HCT116 (cell line): ENCODE measurements at regions not wholly inside any gene's neighbourhood (a gene's known extent, or its start where the extent isn't known, plus 50 kb on each side); places are given as distances from the start of the nearest gene placed in this dataset.

ENCODE experiments used
- EGR1 ChIP-seq: IDR thresholded peaks from 2 replicates; pipeline ENCODE4 v1.6.1; 2012; ENCODE audit warnings: low read depth
- EZH2 ChIP-seq: fragments of 200-600 bp; sonication (generic); IDR thresholded peaks from 2 replicates; pipeline ENCODE4 v1.6.1; 2017; ENCODE audit warnings: antibody characterized with exemption, mixed run types
- JUND ChIP-seq: IDR thresholded peaks from 2 replicates; pipeline ENCODE4 v1.6.1; 2012
- MAX ChIP-seq: IDR thresholded peaks from 2 replicates; pipeline ENCODE4 v1.6.1; 2012
- SIN3A ChIP-seq: IDR thresholded peaks from 2 replicates; pipeline ENCODE4 v1.6.1; 2012; ENCODE audit warnings: low read depth
- ZFX ChIP-seq: fragments of 450-650 bp; IDR thresholded peaks from 2 replicates; pipeline ENCODE4 v1.6.1; 2017
- TF ChIP-seq, protein P1 (sequence below), 3 experiments: fragments of 200-600 bp in 1 of 3; sonication (generic) in 1 of 3; IDR thresholded peaks in 2 of 3; conservative IDR thresholded peaks in 1 of 3; 2 replicates each; pipeline ENCODE4 v1.5.1; 2012 to 2017; ENCODE audit warnings: low read depth in 2 of 3, low read length in 2 of 3, antibody characterized with exemption in 1 of 3, borderline replicate concordance in 1 of 3, control low read depth in 1 of 3, mild to moderate bottlenecking in 1 of 3, mixed read lengths in 1 of 3, mixed run types in 1 of 3, moderate library complexity in 1 of 3; ENCODE audit not compliant: insufficient read depth in 1 of 3

GRCh38 chr20:30500829-30501440 is 756.5 kb upstream of the DEFB115 start:
- no peak for TF ChIP-seq EGR1
- TF ChIP-seq MAX = no peak
- TF ChIP-seq, protein P1, sequence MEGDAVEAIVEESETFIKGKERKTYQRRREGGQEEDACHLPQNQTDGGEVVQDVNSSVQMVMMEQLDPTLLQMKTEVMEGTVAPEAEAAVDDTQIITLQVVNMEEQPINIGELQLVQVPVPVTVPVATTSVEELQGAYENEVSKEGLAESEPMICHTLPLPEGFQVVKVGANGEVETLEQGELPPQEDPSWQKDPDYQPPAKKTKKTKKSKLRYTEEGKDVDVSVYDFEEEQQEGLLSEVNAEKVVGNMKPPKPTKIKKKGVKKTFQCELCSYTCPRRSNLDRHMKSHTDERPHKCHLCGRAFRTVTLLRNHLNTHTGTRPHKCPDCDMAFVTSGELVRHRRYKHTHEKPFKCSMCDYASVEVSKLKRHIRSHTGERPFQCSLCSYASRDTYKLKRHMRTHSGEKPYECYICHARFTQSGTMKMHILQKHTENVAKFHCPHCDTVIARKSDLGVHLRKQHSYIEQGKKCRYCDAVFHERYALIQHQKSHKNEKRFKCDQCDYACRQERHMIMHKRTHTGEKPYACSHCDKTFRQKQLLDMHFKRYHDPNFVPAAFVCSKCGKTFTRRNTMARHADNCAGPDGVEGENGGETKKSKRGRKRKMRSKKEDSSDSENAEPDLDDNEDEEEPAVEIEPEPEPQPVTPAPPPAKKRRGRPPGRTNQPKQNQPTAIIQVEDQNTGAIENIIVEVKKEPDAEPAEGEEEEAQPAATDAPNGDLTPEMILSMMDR (IDR thresholded peaks at IDR 0.05 in 2 of 3, conservative IDR thresholded peaks at IDR 0.05 in 1 of 3; ENCODE audit: borderline replicate concordance in 1 of 3, insufficient read depth in 1 of 3, low read depth in 2 of 3, low read length in 2 of 3) = no peak
- TF ChIP-seq ZFX = no peak
- no peak for TF ChIP-seq EZH2
- no peak for TF ChIP-seq JUND
- TF ChIP-seq SIN3A = no peak
